K562 (cell line): ENCODE measurements at regions not wholly inside any gene's neighbourhood (a gene's known extent, or its start where the extent isn't known, plus 50 kb on each side); places are given as distances from the start of the nearest gene placed in this dataset.

Source experiments
- ATAC-seq: fragments of 200-7000 bp; cut with Tn5 transposase; 3 replicates; pipeline ENCODE4 v1.9.1; 2020; ENCODE audit warnings: moderate library complexity
- BruUV-seq: library from RNA; stranded (reverse); fragments of 400-500 nt; replicated peaks from 2 replicates; lab custom pipeline; 2021; lab: Mats Ljungman, UMichigan
- CTCF ChIA-PET: fragments of 300-600 bp; formaldehyde crosslinking; extraction: SDS; loops from one replicate; lab custom pipeline; 2021; ENCODE audit warnings: low intra/inter-chr PET ratio; lab: Yijun Ruan, JAX
- POLR2A ChIA-PET: fragments of 300-600, 350-650 bp; sonication (Branson Sonifier 250); formaldehyde crosslinking; extraction: SDS; loops from one replicate; lab custom pipeline; 2021; ENCODE audit warnings: antibody characterized with exemption, inconsistent platforms; lab: Yijun Ruan, JAX
- DNase-seq, 4 experiments: peaks; one replicate each; pipeline versions ENCODE4 v3.0.0 to v3.0.0-alpha.2; 2011 to 2018; ENCODE audit warnings: low spot score in 3 of 4, mixed read lengths in 3 of 4; ENCODE audit errors: extremely low read depth in 1 of 4
- FAIRE-seq: peaks from 2 replicates; lab custom pipeline; 2011; peaks lifted over from hg19 to GRCh38; lab: Jason Lieb, UNC
- H2AFZ ChIP-seq: 2 replicates; pipeline ENCODE4 v1.6.0; 2011; ENCODE audit warnings: low read depth, low read length, control low read depth, inconsistent platforms
- H3K27ac ChIP-seq: fragments of 200-600 bp; 3 replicates; pipeline ENCODE4 v1.8.0; 2011; ENCODE audit warnings: low read depth, mild to moderate bottlenecking, control low read depth, inconsistent platforms, low read length, moderate library complexity, mixed read lengths; ENCODE audit errors: extremely low read depth
- H3K27me3 ChIP-seq, 2 experiments: fragments of 300-600 bp in 1 of 2; 2 replicates in 1 of 2; 3 replicates in 1 of 2; pipeline versions ENCODE4 v1.6.0 to v1.8.0; 2011; ENCODE audit warnings: inconsistent platforms in 2 of 2, low read length in 2 of 2, mild to moderate bottlenecking in 1 of 2, mixed read lengths in 1 of 2, moderate library complexity in 1 of 2; ENCODE audit not compliant: control insufficient read depth in 2 of 2, insufficient read depth in 2 of 2
- H3K36me3 ChIP-seq: fragments of 300-600 bp; 3 replicates; pipeline ENCODE4 v1.8.0; 2011; ENCODE audit warnings: mild to moderate bottlenecking, low read length, inconsistent platforms; ENCODE audit not compliant: control insufficient read depth, insufficient read depth
- H3K4me1 ChIP-seq, 2 experiments: fragments of 200-600 bp in 1 of 2; replicated peaks in 1 of 2; 2 replicates in 1 of 2; 3 replicates in 1 of 2; pipeline versions ENCODE4 v1.5.1 to v1.8.0; 2011; ENCODE audit warnings: inconsistent platforms in 2 of 2, low read length in 2 of 2, mild to moderate bottlenecking in 1 of 2, mixed read lengths in 1 of 2, moderate library complexity in 1 of 2; ENCODE audit not compliant: control insufficient read depth in 2 of 2, insufficient read depth in 2 of 2
- H3K4me2 ChIP-seq: 2 replicates; pipeline ENCODE4 v1.6.1; 2011; ENCODE audit warnings: low read length, control low read depth, inconsistent platforms, mixed read lengths; ENCODE audit not compliant: insufficient read depth
- H3K4me3 ChIP-seq: fragments of 200-600 bp; sonication (generic), shearing (Covaris generic); 2 replicates; pipeline ENCODE4 v1.5.1; 2016; ENCODE audit warnings: control low read depth, inconsistent platforms
- H3K79me2 ChIP-seq: fragments of 200-600 bp; 3 replicates; pipeline ENCODE4 v1.8.0; 2011; ENCODE audit warnings: low read length, inconsistent platforms; ENCODE audit not compliant: control insufficient read depth, insufficient read depth
- H3K9ac ChIP-seq, 2 experiments: 2 replicates each; pipeline versions ENCODE4 v1.6.0 to v1.6.1; 2011; ENCODE audit warnings: low read depth in 2 of 2, low read length in 2 of 2, control low read depth in 1 of 2, inconsistent platforms in 1 of 2, mild to moderate bottlenecking in 1 of 2, mixed read lengths in 1 of 2; ENCODE audit not compliant: insufficient read depth in 1 of 2
- H3K9me1 ChIP-seq: one replicate; pipeline ENCODE4 v1.6.0; 2011; ENCODE audit warnings: inconsistent platforms, mild to moderate bottlenecking, low read length, moderate library complexity; ENCODE audit not compliant: control insufficient read depth, insufficient read depth
- H3K9me3 ChIP-seq: replicated peaks from 2 replicates; pipeline ENCODE4 v1.5.1; 2011; ENCODE audit warnings: low read depth, low read length, inconsistent platforms; ENCODE audit not compliant: control insufficient read depth, insufficient read depth
- H4K20me1 ChIP-seq: replicated peaks from 2 replicates; pipeline ENCODE4 v1.6.1; 2011; ENCODE audit warnings: low read length, inconsistent platforms, mixed read lengths; ENCODE audit not compliant: control insufficient read depth, insufficient read depth
- DDX20 ChIP-seq: fragments of 450-650 bp; IDR thresholded peaks from 2 replicates; pipeline ENCODE4 v1.6.1; 2016; ENCODE audit warnings: missing genetic modification characterization, low read depth, mild to moderate bottlenecking, missing compliant biosample characterization, moderate library complexity
- SETDB1 ChIP-seq: IDR thresholded peaks from one replicate; pipeline ENCODE4 v1.6.1; 2012; ENCODE audit warnings: low read length, control low read depth, inconsistent platforms
- SNIP1 ChIP-seq: fragments of 450-650 bp; IDR thresholded peaks from 2 replicates; pipeline ENCODE4 v1.7.1; 2017; ENCODE audit warnings: low read depth, mild to moderate bottlenecking
- ZKSCAN8 ChIP-seq: fragments of 200-800 bp; sonication (Bioruptor generic); IDR thresholded peaks from 2 replicates; pipeline ENCODE4 v1.6.1; 2016; ENCODE audit warnings: missing genetic modification characterization, missing compliant biosample characterization
- ZNF24 ChIP-seq: fragments of 450-650 bp; IDR thresholded peaks from 2 replicates; pipeline ENCODE4 v1.6.1; 2016
- in situ Hi-C: fragments of 300-500 bp; cut with MboI; formaldehyde crosslinking; loops from 4 replicates; pipeline ENCODE4 v1.15.0; 2018; ENCODE audit warnings: inconsistent platforms, mixed read lengths
- intact Hi-C: fragments of 100-400 bp; cut with micrococcal nuclease; formaldehyde crosslinking; loops from 2 replicates; pipeline ENCODE4 v1.14.2; 2022
- TF ChIP-seq, protein P1 (sequence below): sonication (generic); formaldehyde crosslinking; IDR thresholded peaks from 2 replicates; pipeline ENCODE4 v1.8.0; 2022; ENCODE audit warnings: missing genetic modification reagents, mild to moderate bottlenecking, borderline replicate concordance
- TF ChIP-seq, protein P2 (sequence below): fragments of 250-450 bp; sonication (Bioruptor Pico); IDR thresholded peaks from 2 replicates; pipeline ENCODE4 v1.5.1; 2021; ENCODE audit warnings: mild to moderate bottlenecking

DNA sequence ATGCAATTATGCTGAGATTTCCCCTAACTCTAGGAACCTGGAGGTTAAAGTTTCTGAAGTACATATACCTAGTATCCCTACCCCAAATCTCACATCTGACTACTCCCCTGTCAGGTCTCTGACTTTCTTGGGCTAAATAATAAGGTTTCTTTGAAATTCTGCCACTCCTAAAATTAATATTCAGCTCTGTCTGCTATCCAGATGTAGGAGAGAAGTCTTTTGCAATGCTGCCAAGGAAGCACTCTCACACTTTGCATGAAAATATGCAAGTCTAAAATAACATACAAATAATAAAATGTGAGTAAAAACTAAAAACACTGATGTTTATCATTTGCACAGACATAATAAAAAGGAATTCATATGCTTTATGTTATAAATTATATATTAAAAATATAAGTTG lies 196.9 kb upstream of the LRFN5 start:
- no peak for TF ChIP-seq ZNF24
- TF ChIP-seq, protein P1, sequence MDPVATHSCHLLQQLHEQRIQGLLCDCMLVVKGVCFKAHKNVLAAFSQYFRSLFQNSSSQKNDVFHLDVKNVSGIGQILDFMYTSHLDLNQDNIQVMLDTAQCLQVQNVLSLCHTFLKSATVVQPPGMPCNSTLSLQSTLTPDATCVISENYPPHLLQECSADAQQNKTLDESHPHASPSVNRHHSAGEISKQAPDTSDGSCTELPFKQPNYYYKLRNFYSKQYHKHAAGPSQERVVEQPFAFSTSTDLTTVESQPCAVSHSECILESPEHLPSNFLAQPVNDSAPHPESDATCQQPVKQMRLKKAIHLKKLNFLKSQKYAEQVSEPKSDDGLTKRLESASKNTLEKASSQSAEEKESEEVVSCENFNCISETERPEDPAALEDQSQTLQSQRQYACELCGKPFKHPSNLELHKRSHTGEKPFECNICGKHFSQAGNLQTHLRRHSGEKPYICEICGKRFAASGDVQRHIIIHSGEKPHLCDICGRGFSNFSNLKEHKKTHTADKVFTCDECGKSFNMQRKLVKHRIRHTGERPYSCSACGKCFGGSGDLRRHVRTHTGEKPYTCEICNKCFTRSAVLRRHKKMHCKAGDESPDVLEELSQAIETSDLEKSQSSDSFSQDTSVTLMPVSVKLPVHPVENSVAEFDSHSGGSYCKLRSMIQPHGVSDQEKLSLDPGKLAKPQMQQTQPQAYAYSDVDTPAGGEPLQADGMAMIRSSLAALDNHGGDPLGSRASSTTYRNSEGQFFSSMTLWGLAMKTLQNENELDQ (CRISPR knock-in tag), result no peak
- no peak for TF ChIP-seq SETDB1
- TF ChIP-seq ZKSCAN8 (CRISPR knock-in tag), result no peak
- TF ChIP-seq SNIP1, result no peak
- TF ChIP-seq, all 486 proteins: peak for 0
- H4K20me1 ChIP-seq, result no peaks in the 10 kb centered on the region
- intact Hi-C loops, result no loop called here
- in situ Hi-C loops, result no loop called here
- no peak overlapping the region for H3K4me3 ChIP-seq
- ATAC-seq (no peak), DNase-seq (no peak), FAIRE-seq (no peak)
- H3K79me2 ChIP-seq, result no peaks in the 10 kb centered on the region
- ChIA-PET POLR2A (no interaction called here), CTCF (no interaction called here)
- BruUV-seq, result no TSS peak
- no peaks in the 10 kb centered on the region for H3K36me3 ChIP-seq
- no peak overlapping the region for H3K27ac ChIP-seq
- H3K27me3 ChIP-seq, result no peaks in the 10 kb centered on the region
- no peaks in the 10 kb centered on the region for H3K4me1 ChIP-seq
- no peak overlapping the region for H3K4me2 ChIP-seq
- H2AFZ ChIP-seq, result no peak overlapping the region
- no peak overlapping the region for H3K9ac ChIP-seq
- H3K9me1 ChIP-seq, result no peaks in the 10 kb centered on the region
- no peaks in the 10 kb centered on the region for H3K9me3 ChIP-seq

DNA sequence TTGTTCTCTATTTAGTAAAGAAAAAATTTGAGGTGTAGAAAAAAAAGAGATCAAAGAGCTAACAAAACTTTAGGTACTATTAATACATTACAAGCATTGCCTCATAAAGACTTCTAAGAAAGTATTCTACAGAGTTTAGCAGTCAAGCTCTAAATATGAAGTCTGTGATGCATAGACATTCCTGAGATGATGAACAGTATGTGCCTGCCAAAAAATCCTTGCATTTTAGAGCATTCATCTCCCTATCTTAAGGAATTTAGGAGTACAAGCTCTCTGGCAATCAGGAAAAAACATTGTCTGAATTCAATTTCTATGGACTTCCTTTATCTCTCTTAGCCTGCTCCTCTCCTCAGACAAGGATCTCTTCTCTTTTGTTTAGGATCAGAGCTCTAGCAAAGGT lies 202.6 kb upstream of the LRFN5 start:
- ATAC-seq (no peak), FAIRE-seq (no peak), DNase-seq (no peak)
- H3K9ac ChIP-seq, result no peak overlapping the region
- no peak overlapping the region for H3K4me2 ChIP-seq
- POLR2A ChIA-PET, result no interaction called here
- H3K27me3 ChIP-seq, result no peaks in the 10 kb centered on the region
- no peaks in the 10 kb centered on the region for H3K79me2 ChIP-seq
- no peak overlapping the region for H2AFZ ChIP-seq
- intact Hi-C loops, result no loop called here
- no peaks in the 10 kb centered on the region for H3K9me3 ChIP-seq
- no peak overlapping the region for H3K27ac ChIP-seq
- TF ChIP-seq DDX20 (tag), result no peak
- TF ChIP-seq, protein P2, sequence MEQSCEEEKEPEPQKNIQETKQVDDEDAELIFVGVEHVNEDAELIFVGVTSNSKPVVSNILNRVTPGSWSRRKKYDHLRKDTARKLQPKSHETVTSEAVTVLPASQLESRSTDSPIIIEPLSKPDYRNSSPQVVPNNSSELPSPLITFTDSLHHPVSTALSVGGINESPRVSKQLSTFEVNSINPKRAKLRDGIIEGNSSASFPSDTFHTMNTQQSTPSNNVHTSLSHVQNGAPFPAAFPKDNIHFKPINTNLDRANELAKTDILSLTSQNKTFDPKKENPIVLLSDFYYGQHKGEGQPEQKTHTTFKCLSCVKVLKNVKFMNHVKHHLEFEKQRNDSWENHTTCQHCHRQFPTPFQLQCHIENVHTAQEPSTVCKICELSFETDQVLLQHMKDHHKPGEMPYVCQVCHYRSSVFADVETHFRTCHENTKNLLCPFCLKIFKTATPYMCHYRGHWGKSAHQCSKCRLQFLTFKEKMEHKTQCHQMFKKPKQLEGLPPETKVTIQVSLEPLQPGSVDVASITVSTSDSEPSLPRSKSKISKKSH, result no peak
- no peak overlapping the region for H3K4me3 ChIP-seq
- in situ Hi-C loops, result no loop called here
- CTCF ChIA-PET, result no interaction called here
- no peaks in the 10 kb centered on the region for H3K9me1 ChIP-seq
- BruUV-seq, result no TSS peak
- H3K4me1 ChIP-seq, result no peaks in the 10 kb centered on the region
- H3K36me3 ChIP-seq, result no peaks in the 10 kb centered on the region
- no peaks in the 10 kb centered on the region for H4K20me1 ChIP-seq
